GM12865 (cell line): ENCODE measurements at regions not wholly inside any gene's neighbourhood (a gene's known extent, or its start where the extent isn't known, plus 50 kb on each side); places are given as distances from the start of the nearest gene placed in this dataset.

Experiments
- DNase-seq: peaks from one replicate; pipeline ENCODE4 v3.0.0; 2010; ENCODE audit warnings: low read depth
- H3K4me3 ChIP-seq: 2 replicates; pipeline ENCODE4 v1.5.1; 2011; ENCODE audit warnings: mild to moderate bottlenecking, low read depth, low read length, control low read depth
- TF ChIP-seq, protein P1 (sequence below): IDR thresholded peaks from 2 replicates; pipeline ENCODE4 v1.5.1; 2011; ENCODE audit warnings: low read length, control low read depth, low read depth, inconsistent platforms; ENCODE audit not compliant: insufficient read depth; ENCODE audit errors: missing control alignments

DNA sequence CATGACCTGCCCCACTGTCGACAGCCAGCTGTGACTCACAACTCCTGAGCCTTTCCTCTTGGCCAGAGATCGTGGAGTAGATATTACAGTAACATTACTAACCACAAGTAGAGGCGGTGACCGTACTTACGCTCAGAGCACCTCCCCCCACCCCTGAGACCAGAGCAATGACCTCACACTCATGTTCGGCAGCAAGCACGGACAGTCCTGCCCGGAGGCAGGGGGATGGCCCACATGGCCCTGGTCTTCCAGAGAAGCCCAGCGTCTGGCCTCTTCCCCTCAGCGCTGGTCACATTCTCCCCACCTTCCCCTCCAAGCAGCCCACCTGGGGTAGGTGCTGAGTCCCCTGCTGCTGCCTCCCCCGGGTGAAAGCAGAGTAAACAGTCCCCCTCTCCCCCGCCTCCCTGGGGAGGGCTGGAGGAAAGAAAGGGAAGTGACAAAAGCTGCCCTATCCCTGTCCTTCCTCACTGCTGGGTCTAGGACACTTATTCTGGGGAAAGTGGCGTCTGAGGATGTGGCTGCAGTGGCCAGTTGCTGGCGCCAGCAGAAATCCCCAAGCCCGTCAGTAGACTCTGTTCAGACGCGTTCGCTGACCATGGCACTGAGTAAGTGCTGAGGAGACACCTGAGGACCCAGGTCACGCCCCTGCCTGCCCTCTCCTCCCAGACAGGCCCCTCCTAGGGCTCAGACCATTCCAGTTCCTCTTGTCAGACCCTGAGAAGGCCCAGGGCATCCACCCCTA, 68.5 kb downstream of the MRPL14 start:
- no peak overlapping the region for H3K4me3 ChIP-seq
- TF ChIP-seq, protein P1, sequence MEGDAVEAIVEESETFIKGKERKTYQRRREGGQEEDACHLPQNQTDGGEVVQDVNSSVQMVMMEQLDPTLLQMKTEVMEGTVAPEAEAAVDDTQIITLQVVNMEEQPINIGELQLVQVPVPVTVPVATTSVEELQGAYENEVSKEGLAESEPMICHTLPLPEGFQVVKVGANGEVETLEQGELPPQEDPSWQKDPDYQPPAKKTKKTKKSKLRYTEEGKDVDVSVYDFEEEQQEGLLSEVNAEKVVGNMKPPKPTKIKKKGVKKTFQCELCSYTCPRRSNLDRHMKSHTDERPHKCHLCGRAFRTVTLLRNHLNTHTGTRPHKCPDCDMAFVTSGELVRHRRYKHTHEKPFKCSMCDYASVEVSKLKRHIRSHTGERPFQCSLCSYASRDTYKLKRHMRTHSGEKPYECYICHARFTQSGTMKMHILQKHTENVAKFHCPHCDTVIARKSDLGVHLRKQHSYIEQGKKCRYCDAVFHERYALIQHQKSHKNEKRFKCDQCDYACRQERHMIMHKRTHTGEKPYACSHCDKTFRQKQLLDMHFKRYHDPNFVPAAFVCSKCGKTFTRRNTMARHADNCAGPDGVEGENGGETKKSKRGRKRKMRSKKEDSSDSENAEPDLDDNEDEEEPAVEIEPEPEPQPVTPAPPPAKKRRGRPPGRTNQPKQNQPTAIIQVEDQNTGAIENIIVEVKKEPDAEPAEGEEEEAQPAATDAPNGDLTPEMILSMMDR: no peak
- DNase-seq: peak; percentile 72

DNA sequence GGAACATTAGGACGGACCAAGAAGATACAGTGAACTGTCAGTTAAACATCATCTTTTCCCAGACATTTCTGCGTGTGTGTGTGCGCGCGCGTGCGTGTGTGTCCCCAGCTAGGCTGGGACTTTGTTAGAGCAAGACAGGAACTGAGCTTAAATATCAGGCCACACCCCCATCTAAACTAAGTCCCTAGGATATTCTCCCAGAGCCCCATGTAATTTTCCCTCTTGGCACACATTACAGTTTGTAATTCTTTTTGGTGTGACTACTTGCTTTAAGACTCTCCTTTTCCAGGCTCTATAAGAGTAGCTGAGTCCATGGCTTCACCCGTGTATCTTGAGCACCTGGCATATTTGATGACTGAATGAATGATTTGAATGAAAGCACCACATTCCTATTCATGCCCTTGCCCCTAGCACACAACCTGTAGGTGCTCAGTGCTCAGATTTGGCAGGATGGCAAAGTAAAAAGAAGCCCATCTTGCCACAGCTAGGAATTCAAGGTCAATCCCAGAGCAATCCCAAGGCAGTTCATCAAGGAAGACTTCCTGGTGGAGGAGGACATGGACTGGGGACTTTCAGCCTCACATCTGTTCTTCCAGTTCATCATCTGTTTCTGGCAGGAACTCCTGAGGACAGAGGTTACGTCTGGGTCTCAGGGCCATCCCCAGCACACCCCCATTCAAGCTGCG, 69.2 kb downstream of the MRPL14 start:
- no peak overlapping the region for H3K4me3 ChIP-seq
- TF ChIP-seq, protein P1: no peak
- DNase-seq: no peak

DNA sequence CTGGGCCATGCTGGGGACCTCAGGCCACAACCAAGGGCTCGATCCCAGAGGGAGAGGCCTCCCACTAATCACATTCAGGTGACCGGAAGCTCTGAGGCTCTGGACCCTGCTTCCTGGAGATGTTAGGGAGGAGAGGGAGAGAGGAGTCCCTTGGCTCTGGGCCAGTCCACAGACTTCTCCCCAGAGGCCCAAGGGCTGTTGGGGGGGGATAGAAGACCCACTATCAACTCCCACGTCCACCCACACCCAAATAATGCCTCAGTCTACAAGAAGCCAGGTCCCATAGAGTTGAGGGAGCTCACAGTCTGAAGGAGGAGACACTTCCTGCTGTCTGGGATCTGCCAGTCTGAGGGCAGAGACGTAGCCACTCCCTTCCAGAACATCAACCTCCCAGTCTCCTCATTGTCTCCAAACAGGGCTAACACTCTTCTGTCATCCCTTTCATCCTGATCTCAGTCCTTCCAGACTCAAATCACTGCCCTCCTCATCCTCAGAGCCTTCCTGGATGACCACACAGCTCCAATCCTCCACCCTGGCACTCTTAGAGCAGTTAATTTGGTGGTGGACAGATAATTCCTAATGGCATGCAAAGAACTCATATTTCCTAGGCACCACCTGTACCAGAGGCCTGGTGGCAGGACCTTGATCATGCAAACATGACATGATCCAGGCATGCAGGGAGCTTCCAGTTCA, 69.9 kb downstream of the MRPL14 start:
- TF ChIP-seq, protein P1: no peak
- DNase-seq: no peak
- H3K4me3 ChIP-seq: no peak overlapping the region

GRCh38 chr6:44056392-44057237, 70.6 kb downstream of the MRPL14 start:
- H3K4me3 ChIP-seq: no peak overlapping the region
- DNase-seq: no peak
- TF ChIP-seq, protein P1: no peak

- DNase-seq: no peak
- no peak overlapping the region for H3K4me3 ChIP-seq
- TF ChIP-seq, protein P1: no peak
Measured at GRCh38 chr6:44054721-44055559, 72.3 kb downstream of the MRPL14 start.
